NB4 (cell line): ENCODE measurements at regions not wholly inside any gene's neighbourhood (a gene's known extent, or its start where the extent isn't known, plus 50 kb on each side); places are given as distances from the start of the nearest gene placed in this dataset.

Experiments used
- DNase-seq: peaks from one replicate; pipeline ENCODE4 v3.0.0; 2010; ENCODE audit warnings: low read depth
- H3K4me3 ChIP-seq: one replicate; pipeline ENCODE4 v1.5.1; 2011; ENCODE audit warnings: mild to moderate bottlenecking, low read depth, low read length, moderate library complexity
- MYC ChIP-seq: IDR thresholded peaks from 2 replicates; pipeline ENCODE4 v1.6.1; 2011; ENCODE audit warnings: low read depth, low read length
- POLR2A ChIP-seq: IDR thresholded peaks from 2 replicates; pipeline ENCODE4 v1.6.1; 2011; ENCODE audit warnings: mild to moderate bottlenecking; ENCODE audit not compliant: insufficient read length; ENCODE audit errors: extremely low read depth
- TF ChIP-seq, protein P1 (sequence below): IDR thresholded peaks from one replicate; pipeline ENCODE4 v1.5.1; 2012; ENCODE audit warnings: low read depth, low read length
- TF ChIP-seq, protein P2 (sequence below): IDR thresholded peaks from 2 replicates; pipeline ENCODE4 v1.6.1; 2011; ENCODE audit warnings: low read depth, low read length

DNA sequence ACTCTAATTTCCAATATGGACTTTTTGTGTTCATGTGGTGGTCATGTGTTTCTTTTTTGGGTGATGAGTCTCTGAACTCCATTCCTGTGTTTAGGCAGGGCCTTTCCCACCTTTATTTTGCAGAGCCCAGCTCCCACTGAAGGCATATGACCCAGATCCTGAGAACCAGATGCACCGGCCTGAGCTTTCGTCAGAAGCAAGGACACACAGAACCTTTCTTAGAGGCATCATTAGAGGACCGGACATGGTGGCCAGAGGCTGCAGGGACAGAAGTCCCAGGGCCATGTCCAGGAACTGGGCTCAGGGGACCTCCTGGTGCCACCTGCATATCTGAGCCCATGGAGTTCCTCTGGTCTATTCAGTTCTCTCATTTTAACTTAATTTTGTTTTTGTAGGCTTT, 200.9 kb upstream of the ZNF32 start:
- no peak overlapping the region for H3K4me3 ChIP-seq
- TF ChIP-seq, protein P1, sequence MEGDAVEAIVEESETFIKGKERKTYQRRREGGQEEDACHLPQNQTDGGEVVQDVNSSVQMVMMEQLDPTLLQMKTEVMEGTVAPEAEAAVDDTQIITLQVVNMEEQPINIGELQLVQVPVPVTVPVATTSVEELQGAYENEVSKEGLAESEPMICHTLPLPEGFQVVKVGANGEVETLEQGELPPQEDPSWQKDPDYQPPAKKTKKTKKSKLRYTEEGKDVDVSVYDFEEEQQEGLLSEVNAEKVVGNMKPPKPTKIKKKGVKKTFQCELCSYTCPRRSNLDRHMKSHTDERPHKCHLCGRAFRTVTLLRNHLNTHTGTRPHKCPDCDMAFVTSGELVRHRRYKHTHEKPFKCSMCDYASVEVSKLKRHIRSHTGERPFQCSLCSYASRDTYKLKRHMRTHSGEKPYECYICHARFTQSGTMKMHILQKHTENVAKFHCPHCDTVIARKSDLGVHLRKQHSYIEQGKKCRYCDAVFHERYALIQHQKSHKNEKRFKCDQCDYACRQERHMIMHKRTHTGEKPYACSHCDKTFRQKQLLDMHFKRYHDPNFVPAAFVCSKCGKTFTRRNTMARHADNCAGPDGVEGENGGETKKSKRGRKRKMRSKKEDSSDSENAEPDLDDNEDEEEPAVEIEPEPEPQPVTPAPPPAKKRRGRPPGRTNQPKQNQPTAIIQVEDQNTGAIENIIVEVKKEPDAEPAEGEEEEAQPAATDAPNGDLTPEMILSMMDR, result no peak
- TF ChIP-seq MYC (no peak), POLR2A (no peak)
- TF ChIP-seq, protein P2, sequence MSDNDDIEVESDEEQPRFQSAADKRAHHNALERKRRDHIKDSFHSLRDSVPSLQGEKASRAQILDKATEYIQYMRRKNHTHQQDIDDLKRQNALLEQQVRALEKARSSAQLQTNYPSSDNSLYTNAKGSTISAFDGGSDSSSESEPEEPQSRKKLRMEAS, result no peak

DNA sequence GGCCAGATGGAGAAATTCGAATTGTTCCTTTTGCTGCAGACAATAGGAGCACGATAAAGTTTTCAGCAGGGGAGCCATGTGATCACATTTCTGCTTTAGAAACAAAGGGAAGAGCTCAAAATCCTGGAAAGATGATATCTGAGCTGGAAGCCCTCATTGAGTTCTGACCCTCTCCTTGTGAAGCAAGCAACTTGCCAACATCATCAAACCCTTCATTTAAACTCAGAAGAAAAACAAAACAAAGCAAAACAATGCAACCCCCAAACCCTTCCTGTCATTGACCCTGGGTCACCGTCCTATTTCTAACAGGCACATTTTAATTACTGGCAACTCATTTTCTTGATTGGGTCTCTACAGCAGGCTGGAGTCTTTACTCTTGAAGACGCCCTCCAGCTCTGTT, 198.3 kb upstream of the ZNF32 start:
- no peak for DNase-seq
- TF ChIP-seq POLR2A, result no peak
- TF ChIP-seq, protein P1, result no peak
- no peak for TF ChIP-seq MYC
- H3K4me3 ChIP-seq, result no peak overlapping the region

More for the DNA sequence above, 200.9 kb upstream of the ZNF32 start:
- no peak for DNase-seq

DNA sequence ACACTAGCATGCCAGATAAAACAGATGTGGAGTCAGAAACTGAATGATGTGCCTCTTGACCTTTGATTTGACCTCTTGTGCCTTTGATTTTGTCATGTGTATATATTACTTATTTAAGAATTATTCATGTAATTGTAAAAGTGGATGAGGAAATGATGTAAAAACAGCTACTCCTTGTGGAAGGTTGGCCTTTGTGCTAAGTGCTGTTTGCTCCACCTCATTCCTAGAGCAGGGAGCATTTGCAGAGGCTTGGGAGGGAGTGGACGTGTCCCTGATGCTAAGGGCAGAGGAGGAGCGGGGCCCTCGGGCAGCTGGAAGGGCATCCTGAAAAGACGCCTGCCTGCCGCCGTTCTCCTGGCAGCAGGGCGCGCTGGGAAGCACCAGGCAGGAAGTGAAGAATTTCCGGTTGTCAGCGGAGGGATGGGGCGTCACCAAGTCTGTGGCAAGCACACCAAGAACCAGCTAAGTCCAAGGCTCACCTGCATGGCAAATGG, 197.6 kb upstream of the ZNF32 start:
- peak; percentile 36 for DNase-seq
- TF ChIP-seq, protein P1, result no peak
- no peak for TF ChIP-seq MYC
- TF ChIP-seq, protein P2, result no peak
- no peak for TF ChIP-seq POLR2A
- no peak overlapping the region for H3K4me3 ChIP-seq

DNA sequence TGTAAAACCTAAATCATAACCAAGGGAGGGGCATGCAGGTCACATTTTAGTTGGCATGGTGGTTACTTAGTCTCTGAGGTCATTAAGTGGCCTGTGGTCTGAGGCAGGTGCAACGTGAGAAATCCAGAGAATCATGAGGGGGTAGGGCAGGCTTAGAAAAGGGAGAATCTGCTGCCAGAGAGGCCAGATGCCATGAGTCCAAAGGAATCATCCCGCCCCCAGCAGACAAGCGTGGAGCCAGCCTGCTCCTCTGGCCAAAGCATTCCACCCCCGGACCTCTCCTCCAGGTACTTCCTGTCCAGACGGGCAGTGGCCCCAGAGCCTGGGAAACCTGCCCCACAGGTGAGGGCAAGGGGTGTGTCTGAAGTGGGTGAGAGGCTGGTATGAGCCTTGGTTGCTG, 196.4 kb upstream of the ZNF32 start:
- TF ChIP-seq, protein P2, result no peak
- TF ChIP-seq, protein P1, result no peak
- TF ChIP-seq MYC (no peak), POLR2A (no peak)
- H3K4me3 ChIP-seq, result no peak overlapping the region
- DNase-seq, result no peak

DNA sequence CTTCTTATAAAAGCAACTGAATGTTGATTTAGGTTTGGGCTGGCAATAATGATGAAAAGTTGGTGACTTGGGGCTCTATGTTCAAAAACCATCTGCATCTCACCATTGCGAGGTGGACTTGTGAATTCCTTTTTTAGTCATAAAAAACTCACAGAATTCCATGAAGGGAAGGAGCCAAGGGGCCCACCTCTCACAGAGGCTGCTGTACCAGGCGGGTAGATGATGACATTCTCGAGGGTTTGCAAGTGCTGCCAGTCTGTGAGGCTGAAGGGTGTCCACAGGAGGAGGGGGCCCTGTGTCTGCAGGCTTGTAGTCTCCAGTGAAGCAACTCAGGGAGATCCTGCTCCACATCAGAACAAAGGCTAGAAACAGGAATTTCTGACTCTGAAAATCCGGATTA, 195.5 kb upstream of the ZNF32 start:
- TF ChIP-seq, protein P1, result no peak
- TF ChIP-seq, protein P2, result no peak
- no peak overlapping the region for H3K4me3 ChIP-seq
- no peak for DNase-seq
